MM.1S (cell line): ENCODE measurements at regions not wholly inside any gene's neighbourhood (a gene's known extent, or its start where the extent isn't known, plus 50 kb on each side); places are given as distances from the start of the nearest gene placed in this dataset.

Source experiments
- DNase-seq: peaks from one replicate; pipeline ENCODE4 v3.0.0-alpha.2; 2015
- H2AFZ ChIP-seq: fragments of 300-600 bp; sonication (generic); 2 replicates; pipeline ENCODE4 v1.6.0; 2016; ENCODE audit warnings: antibody characterized with exemption, low read length
- H3F3A ChIP-seq: fragments of 300-600 bp; sonication (generic); 2 replicates; pipeline ENCODE4 v1.6.1; 2016; ENCODE audit warnings: mild to moderate bottlenecking, antibody characterized with exemption, low read length, moderate library complexity, mixed read lengths; ENCODE audit not compliant: insufficient read depth
- H3K27ac ChIP-seq: fragments of 300-600 bp; sonication (generic); 2 replicates; pipeline ENCODE4 v1.5.1; 2016; ENCODE audit warnings: mild to moderate bottlenecking, low read length
- H3K27me3 ChIP-seq: fragments of 300-600 bp; sonication (generic); replicated peaks from 2 replicates; pipeline ENCODE4 v1.6.0; 2016; ENCODE audit warnings: low read length; ENCODE audit not compliant: insufficient read depth
- H3K36me3 ChIP-seq: fragments of 300-600 bp; sonication (generic); replicated peaks from 2 replicates; pipeline ENCODE4 v1.6.1; 2016; ENCODE audit warnings: mild to moderate bottlenecking, low read length, mixed read lengths; ENCODE audit not compliant: insufficient read depth
- H3K4me1 ChIP-seq: fragments of 300-600 bp; sonication (generic); 2 replicates; pipeline ENCODE4 v1.6.1; 2016; ENCODE audit warnings: low read length, mixed read lengths
- H3K4me2 ChIP-seq: fragments of 300-600 bp; sonication (generic); 2 replicates; pipeline ENCODE4 v1.6.0; 2016; ENCODE audit warnings: low read depth, low read length
- H3K4me3 ChIP-seq: fragments of 300-600 bp; sonication (generic); 2 replicates; pipeline ENCODE4 v1.5.1; 2016; ENCODE audit warnings: low read length, mixed read lengths
- H3K79me2 ChIP-seq: fragments of 300-600 bp; sonication (generic); 2 replicates; pipeline ENCODE4 v1.6.1; 2016; ENCODE audit warnings: mixed run types, low read length, mixed read lengths
- H3K9ac ChIP-seq: fragments of 300-600 bp; sonication (generic); 2 replicates; pipeline ENCODE4 v1.6.1; 2016; ENCODE audit warnings: low read length, mixed read lengths
- H3K9me2 ChIP-seq: fragments of 300-600 bp; sonication (generic); replicated peaks from 2 replicates; pipeline ENCODE4 v1.6.1; 2016; ENCODE audit warnings: mild to moderate bottlenecking, low read length, mixed read lengths; ENCODE audit not compliant: insufficient read depth
- H3K9me3 ChIP-seq: fragments of 300-600 bp; sonication (generic); replicated peaks from 2 replicates; pipeline ENCODE4 v1.6.1; 2016; ENCODE audit warnings: mild to moderate bottlenecking, low read length, mixed read lengths; ENCODE audit not compliant: insufficient read depth
- H4K20me1 ChIP-seq: fragments of 300-600 bp; sonication (generic); 2 replicates; pipeline ENCODE4 v1.6.1; 2016; ENCODE audit warnings: mild to moderate bottlenecking, low read length, moderate library complexity, mixed read lengths; ENCODE audit not compliant: insufficient read depth
- EZH2 ChIP-seq: fragments of 300-600 bp; sonication (generic); optimal IDR thresholded peaks from 2 replicates; pipeline ENCODE3; 2017; ENCODE audit warnings: low read depth, mild to moderate bottlenecking, antibody characterized with exemption, low read length, mixed read lengths
- EZH2phosphoT487 ChIP-seq: fragments of 300-600 bp; sonication (generic); IDR thresholded peaks from 2 replicates; pipeline ENCODE4 v1.6.1; 2018; ENCODE audit warnings: antibody characterized with exemption, low read length
- TF ChIP-seq, protein P1 (sequence below): fragments of 300-600 bp; sonication (generic); IDR thresholded peaks from 2 replicates; pipeline ENCODE4 v1.5.1; 2016; ENCODE audit warnings: antibody characterized with exemption, low read length, mixed read lengths

DNA sequence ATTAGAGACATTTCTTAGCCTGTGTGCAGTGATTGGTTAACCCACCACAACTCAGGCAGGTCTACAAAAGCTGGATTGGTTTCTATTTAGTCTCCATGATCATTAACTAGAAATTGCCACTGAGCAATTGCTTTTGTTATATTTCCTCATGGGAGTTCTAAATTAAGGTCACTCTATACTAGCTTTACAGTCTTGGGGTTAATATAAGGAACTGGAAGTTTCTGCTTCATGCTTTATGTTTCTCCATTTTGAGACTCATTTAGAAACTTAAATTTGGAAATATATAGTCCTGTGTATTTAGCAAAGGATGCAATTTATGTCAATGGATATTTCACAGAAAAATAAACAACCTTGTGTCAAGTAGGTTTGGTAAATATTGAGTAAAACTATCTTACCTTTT lies 137.5 kb downstream of the HLX start:
- TF ChIP-seq, protein P1, sequence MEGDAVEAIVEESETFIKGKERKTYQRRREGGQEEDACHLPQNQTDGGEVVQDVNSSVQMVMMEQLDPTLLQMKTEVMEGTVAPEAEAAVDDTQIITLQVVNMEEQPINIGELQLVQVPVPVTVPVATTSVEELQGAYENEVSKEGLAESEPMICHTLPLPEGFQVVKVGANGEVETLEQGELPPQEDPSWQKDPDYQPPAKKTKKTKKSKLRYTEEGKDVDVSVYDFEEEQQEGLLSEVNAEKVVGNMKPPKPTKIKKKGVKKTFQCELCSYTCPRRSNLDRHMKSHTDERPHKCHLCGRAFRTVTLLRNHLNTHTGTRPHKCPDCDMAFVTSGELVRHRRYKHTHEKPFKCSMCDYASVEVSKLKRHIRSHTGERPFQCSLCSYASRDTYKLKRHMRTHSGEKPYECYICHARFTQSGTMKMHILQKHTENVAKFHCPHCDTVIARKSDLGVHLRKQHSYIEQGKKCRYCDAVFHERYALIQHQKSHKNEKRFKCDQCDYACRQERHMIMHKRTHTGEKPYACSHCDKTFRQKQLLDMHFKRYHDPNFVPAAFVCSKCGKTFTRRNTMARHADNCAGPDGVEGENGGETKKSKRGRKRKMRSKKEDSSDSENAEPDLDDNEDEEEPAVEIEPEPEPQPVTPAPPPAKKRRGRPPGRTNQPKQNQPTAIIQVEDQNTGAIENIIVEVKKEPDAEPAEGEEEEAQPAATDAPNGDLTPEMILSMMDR, result no peak
- no peak for TF ChIP-seq EZH2phosphoT487
- no peak for TF ChIP-seq EZH2
- no peak overlapping the region for H3K27ac ChIP-seq
- no peak overlapping the region for H3K4me3 ChIP-seq
- no peaks in the 10 kb centered on the region for H3F3A ChIP-seq
- no peak overlapping the region for H3K9ac ChIP-seq
- no peaks in the 10 kb centered on the region for H3K9me3 ChIP-seq
- H3K9me2 ChIP-seq, result no peaks in the 10 kb centered on the region
- H4K20me1 ChIP-seq, result no peaks in the 10 kb centered on the region
- DNase-seq, result no peak
- no peaks in the 10 kb centered on the region for H3K4me1 ChIP-seq
- no peak overlapping the region for H3K4me2 ChIP-seq
- H2AFZ ChIP-seq, result no peak overlapping the region
- H3K36me3 ChIP-seq, result no peaks in the 10 kb centered on the region
- no peaks in the 10 kb centered on the region for H3K79me2 ChIP-seq
- no peaks in the 10 kb centered on the region for H3K27me3 ChIP-seq

DNA sequence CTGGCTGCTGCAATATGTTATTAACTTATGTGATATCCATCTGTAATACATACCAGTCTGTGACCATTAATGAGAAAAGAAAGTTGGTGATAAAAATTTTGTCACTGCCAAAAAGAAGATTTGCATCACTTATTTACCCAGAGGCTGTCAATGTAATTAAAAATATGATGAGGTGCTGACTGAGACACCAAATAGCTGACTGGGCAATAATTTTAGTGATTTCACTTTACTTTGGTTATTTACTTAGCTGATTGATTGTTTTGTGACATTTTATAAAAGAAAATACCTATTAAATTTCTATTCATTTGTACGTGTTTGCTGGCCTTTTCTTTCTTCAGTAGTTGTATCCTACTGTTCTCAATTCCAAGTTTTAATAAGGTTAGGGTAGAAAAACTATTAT lies 139.2 kb downstream of the HLX start:
- Histone ChIP-seq H3F3A (no peaks in the 10 kb centered on the region), H3K4me1 (no peaks in the 10 kb centered on the region), H4K20me1 (no peaks in the 10 kb centered on the region), H3K27me3 (no peaks in the 10 kb centered on the region), H3K79me2 (no peaks in the 10 kb centered on the region), H3K4me3 (no peak overlapping the region), H3K36me3 (no peaks in the 10 kb centered on the region), H3K9ac (no peak overlapping the region), H3K9me3 (no peaks in the 10 kb centered on the region), H3K4me2 (no peak overlapping the region), H3K27ac (no peak overlapping the region), H2AFZ (no peak overlapping the region), H3K9me2 (no peaks in the 10 kb centered on the region)
- TF ChIP-seq EZH2 (no peak), EZH2phosphoT487 (no peak)
- TF ChIP-seq, protein P1, result no peak
- DNase-seq, result no peak

DNA sequence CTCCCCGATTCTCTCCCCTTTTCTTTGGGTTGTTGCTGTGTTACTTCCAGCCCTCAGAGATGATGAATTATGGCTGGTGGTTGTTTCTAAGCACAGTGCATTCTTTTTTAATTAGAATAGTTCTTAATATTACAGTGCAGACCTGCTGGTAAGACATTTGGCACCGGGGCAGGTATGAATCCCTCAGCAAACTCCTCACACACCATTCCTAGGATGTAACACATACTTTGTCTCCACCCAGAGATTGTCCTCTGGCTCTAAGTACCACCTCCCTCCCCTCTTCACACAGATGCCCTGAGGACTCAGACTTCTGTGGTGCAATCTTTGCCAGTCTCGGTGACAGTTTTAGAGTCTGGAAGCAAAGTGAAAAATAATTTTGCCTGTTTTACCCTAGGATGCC lies 143.1 kb downstream of the HLX start:
- Histone ChIP-seq H3K9ac (no peak overlapping the region), H3K27ac (no peak overlapping the region), H3K4me2 (no peak overlapping the region), H3K36me3 (no peaks in the 10 kb centered on the region), H2AFZ (no peak overlapping the region), H3K27me3 (no peaks in the 10 kb centered on the region), H3K9me3 (no peaks in the 10 kb centered on the region), H3K4me3 (no peak overlapping the region), H3K79me2 (no peaks in the 10 kb centered on the region), H3K4me1 (no peaks in the 10 kb centered on the region), H3F3A (no peaks in the 10 kb centered on the region), H3K9me2 (no peaks in the 10 kb centered on the region), H4K20me1 (no peaks in the 10 kb centered on the region)
- DNase-seq, result no peak
- TF ChIP-seq EZH2 (no peak), EZH2phosphoT487 (no peak)
- TF ChIP-seq, protein P1, result no peak
